ELR (cell line): ENCODE measurements at regions not wholly inside any gene's neighbourhood (a gene's known extent, or its start where the extent isn't known, plus 50 kb on each side); places are given as distances from the start of the nearest gene placed in this dataset.

Experiments used
- DNase-seq: peaks from one replicate; pipeline ENCODE4 v3.0.0-alpha.2; 2015; ENCODE audit warnings: low read depth

GRCh38 chr22:48138855-48139254 lies 1376.4 kb downstream of the TBC1D22A start:
- no peak for DNase-seq

GRCh38 chr22:48138427-48138826 lies 1376.0 kb downstream of the TBC1D22A start:
- no peak for DNase-seq

GRCh38 chr22:48137640-48138039 lies 1375.2 kb downstream of the TBC1D22A start:
- no peak for DNase-seq

- DNase-seq, result no peak
Measured at GRCh38 chr22:48135592-48135991, 1373.1 kb downstream of the TBC1D22A start.

- DNase-seq, result no peak
Measured at GRCh38 chr22:48125416-48125815, 1363.0 kb downstream of the TBC1D22A start.

- DNase-seq, result no peak
Measured at GRCh38 chr22:48121984-48122383, 1359.5 kb downstream of the TBC1D22A start.

- DNase-seq, result no peak
Measured at GRCh38 chr22:48118654-48119053, 1356.2 kb downstream of the TBC1D22A start.

- no peak for DNase-seq
Measured at GRCh38 chr22:48116871-48117270, 1354.4 kb downstream of the TBC1D22A start.

GRCh38 chr22:48112687-48113521 lies 1350.5 kb downstream of the TBC1D22A start:
- no peak for DNase-seq

GRCh38 chr22:48106715-48107259 lies 1344.3 kb downstream of the TBC1D22A start:
- no peak for DNase-seq

GRCh38 chr22:48106215-48106614 lies 1343.8 kb downstream of the TBC1D22A start:
- DNase-seq, result no peak

GRCh38 chr22:48105259-48105658 lies 1342.8 kb downstream of the TBC1D22A start:
- no peak for DNase-seq

GRCh38 chr22:48104766-48105165 lies 1342.3 kb downstream of the TBC1D22A start:
- DNase-seq, result no peak

GRCh38 chr22:48104102-48104738 lies 1341.8 kb downstream of the TBC1D22A start:
- no peak for DNase-seq

GRCh38 chr22:48103126-48103875 lies 1340.9 kb downstream of the TBC1D22A start:
- DNase-seq, result no peak

GRCh38 chr22:48102581-48102980 lies 1340.1 kb downstream of the TBC1D22A start:
- no peak for DNase-seq

- no peak for DNase-seq
Measured at GRCh38 chr22:48101704-48102103, 1339.3 kb downstream of the TBC1D22A start.

GRCh38 chr22:48100685-48101417 lies 1338.4 kb downstream of the TBC1D22A start:
- DNase-seq, result no peak

- DNase-seq, result no peak
Measured at GRCh38 chr22:48099671-48100070, 1337.2 kb downstream of the TBC1D22A start.

GRCh38 chr22:48099251-48099650 lies 1336.8 kb downstream of the TBC1D22A start:
- no peak for DNase-seq

GRCh38 chr22:48098921-48099245 lies 1336.4 kb downstream of the TBC1D22A start:
- no peak for DNase-seq
